ENCODE measurements at regions not wholly inside any gene's neighbourhood (a gene's known extent, or its start where the extent isn't known, plus 50 kb on each side); places are given as distances from the start of the nearest gene placed in this dataset.
"Not testable (repeated sequence)": the region's sequence is repeated elsewhere in the genome, so short reads cannot be mapped to it uniquely, and the experiment has no call there.

DNA sequence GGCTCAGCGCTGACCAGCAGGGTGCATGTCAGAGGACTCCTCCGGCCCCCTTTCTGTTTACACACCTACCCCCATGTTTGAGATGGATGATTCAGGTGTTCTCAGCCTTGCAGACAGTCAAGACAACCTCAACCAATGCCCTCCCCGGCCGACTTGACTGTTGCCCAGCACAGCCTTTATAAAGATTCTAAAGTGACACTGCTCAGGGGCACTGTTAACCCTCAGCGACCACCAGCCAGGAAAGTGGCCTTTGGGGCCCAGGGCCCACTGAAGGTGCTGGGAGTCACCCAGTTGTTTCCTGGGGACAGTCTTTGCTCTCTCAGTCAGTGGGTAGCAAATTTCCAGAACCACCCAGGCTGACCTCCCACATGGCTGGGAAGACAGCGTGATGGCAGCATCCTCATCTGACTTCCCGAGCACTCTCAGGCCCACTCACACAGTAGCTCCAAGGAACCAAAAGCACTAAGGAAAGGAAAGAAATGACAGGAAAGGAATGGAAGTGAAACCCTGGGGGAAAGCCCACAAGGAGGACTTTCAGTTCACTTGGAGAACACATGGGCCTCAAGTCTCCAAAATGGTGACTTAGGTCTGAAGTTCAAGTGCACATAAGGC, 128.4 kb downstream of the ASB7 start:
- H3K9me3 ChIP-seq: no peaks in the 10 kb centered on the region
- H3K27me3 ChIP-seq (ENCODE audit: insufficient read depth in 3 of 3, low read length in 2 of 3): peaks cover 0 to 3% (median 0%) of the 10 kb centered on the region in 3 donors
- ATAC-seq (no peak), DNase-seq (no peak)
- peaks cover 7% of the 10 kb centered on the region for H3K4me1 ChIP-seq
- WGBS, 3 donors: 91 to 94% (median 92%) methylated on average over 7 of the region's 7 CpGs
- intact Hi-C loops (cut with DNase I): no loop called here
- H3K27ac ChIP-seq: no peak overlapping the region
- H3K4me3 ChIP-seq: no peak overlapping the region
- no peaks in the 10 kb centered on the region for H3K36me3 ChIP-seq (ENCODE audit: insufficient read depth in 1 of 2, low read depth in 1 of 2)
- TF ChIP-seq, protein P1, sequence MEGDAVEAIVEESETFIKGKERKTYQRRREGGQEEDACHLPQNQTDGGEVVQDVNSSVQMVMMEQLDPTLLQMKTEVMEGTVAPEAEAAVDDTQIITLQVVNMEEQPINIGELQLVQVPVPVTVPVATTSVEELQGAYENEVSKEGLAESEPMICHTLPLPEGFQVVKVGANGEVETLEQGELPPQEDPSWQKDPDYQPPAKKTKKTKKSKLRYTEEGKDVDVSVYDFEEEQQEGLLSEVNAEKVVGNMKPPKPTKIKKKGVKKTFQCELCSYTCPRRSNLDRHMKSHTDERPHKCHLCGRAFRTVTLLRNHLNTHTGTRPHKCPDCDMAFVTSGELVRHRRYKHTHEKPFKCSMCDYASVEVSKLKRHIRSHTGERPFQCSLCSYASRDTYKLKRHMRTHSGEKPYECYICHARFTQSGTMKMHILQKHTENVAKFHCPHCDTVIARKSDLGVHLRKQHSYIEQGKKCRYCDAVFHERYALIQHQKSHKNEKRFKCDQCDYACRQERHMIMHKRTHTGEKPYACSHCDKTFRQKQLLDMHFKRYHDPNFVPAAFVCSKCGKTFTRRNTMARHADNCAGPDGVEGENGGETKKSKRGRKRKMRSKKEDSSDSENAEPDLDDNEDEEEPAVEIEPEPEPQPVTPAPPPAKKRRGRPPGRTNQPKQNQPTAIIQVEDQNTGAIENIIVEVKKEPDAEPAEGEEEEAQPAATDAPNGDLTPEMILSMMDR (IDR thresholded peaks at IDR 0.05): no peak

DNA sequence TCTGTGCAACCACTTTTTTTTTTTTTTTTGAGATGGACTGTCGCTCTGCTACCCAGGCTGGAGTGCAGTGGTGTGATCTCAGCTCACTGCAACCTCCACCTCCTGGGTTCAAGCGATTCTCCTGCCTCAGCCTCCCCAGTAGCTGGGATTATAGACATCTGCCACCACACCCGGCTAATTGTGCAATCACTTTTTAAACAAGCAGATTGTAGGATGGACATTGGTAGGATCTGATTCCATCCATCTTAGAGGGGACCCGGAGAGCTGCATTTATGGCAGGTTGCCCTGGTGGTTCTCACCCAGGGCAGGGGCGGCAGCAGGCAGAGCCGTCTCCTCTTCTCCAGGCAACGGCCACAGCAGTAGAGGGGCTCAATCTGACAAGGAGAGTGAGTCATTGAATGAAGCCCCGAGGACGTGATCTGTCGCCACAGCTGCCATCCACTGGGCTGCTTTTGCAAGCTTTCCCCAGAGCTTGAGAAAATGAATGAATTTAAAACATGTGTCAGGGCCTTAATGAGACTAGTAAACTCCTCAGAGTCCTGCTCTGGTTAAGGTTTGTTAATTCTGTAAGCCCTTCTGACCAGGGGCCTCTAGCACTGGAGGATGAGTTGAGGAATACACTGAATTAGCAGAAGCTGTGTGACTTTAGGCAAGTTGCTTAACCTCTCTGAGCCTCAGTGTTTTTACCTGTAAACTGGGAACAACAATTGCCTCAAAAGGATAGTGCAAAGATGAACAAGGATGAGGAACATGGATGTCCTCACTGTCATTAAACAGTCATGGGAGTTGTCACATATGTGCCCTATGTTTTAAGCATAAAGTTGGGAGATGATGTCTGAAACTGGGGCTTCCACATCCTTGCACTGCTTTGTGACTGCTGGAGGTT, 129.1 kb downstream of the ASB7 start:
- Histone ChIP-seq H3K4me3 (no peak overlapping the region), H3K27me3 (ENCODE audit: insufficient read depth in 3 of 3, low read length in 2 of 3) (peaks cover 0 to 3% (median 0%) of the 10 kb centered on the region in 3 donors), H3K27ac (no peak overlapping the region), H3K36me3 (ENCODE audit: insufficient read depth in 1 of 2, low read depth in 1 of 2) (no peaks in the 10 kb centered on the region), H3K9me3 (no peaks in the 10 kb centered on the region), H3K4me1 (peaks cover 7% of the 10 kb centered on the region)
- 72 to 78% (median 78%) methylated on average over 10 of the region's 10 CpGs for WGBS, 3 donors
- no peak for ATAC-seq
- no peak for DNase-seq
- TF ChIP-seq, protein P1 (IDR thresholded peaks at IDR 0.05): no peak
- intact Hi-C loops (cut with DNase I): no loop called here

DNA sequence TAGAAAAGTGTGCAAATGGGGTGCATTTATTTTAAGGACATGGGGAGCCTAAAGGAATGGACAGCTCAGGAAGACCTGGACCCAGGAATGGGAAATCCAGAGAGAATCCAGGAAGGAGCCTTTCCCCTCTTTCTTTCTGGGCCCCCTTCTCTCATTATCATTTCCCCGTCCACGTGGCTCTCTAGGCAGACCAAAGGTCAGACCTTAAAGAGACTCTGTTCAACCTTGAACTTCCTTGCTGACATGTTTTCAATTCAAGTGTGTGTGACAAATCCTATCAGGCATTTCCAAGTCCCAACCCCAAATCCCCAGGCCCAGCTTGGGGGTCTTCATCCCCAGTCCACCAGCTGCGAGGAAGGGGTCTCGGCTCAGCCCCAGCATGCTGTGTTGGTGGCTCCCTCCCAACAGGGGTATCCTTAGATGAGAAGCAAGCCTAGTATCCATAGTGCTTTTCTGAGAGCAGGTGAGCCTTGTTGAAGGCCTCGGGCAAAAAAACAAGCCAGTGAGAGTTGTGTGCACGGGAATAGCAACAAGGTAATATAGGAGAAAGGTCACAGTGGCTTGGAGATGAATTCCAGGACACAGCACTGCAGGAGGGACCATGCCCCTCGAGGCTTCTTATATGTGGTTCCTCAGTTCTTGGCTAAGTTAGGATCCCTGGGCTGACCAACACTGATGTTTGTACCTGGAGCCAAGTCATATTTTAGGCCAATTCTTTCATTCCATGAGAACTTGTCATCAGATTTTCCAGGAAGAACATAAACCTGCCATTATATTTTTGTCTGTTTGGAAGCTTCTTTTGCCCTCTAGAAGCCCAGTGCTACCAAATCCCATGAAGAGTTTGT, 130.0 kb downstream of the ASB7 start:
- H3K36me3 ChIP-seq (ENCODE audit: insufficient read depth in 1 of 2, low read depth in 1 of 2): no peaks in the 10 kb centered on the region

DNA sequence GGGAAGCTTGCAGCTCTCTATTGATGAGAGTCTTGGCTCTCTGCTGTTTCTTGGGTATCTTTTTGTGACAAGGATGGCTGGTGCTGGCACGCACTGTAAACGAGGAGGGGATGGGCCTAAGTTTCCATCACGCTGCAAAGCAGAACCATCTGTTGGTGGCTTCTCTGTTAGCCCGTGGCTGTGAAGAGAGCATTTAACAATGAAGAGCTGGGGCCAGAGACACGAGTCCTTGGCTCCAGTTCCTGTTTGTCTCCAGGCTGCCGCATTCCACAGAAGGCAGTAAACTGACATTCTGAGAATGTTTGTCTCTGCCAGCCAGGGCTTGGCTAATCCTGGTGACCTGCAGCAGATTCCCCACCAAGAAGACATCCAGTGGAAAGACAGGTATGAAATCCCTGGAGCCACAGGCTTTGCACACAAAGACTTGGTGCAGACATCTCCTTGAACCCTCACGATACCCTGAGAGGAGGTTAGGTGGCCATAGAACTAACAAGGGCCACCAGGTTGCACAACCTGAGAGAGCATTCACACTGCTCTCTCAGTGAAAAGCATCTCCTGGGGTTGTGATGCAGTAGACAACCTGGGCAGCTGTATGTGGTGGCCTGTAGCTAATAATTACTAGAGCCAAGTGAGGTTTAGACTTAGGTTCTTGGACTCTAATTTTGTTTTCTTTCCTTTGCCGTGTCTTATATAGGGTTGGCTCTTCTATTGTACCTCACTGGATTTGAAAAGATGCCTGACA, 130.9 kb downstream of the ASB7 start:
- DNase-seq (peak in 1 of 2 donors; percentile 41), ATAC-seq (peak in 2 of 4 donors; percentile 38 to 47)
- H3K36me3 ChIP-seq (ENCODE audit: insufficient read depth in 1 of 2, low read depth in 1 of 2): no peaks in the 10 kb centered on the region
- TF ChIP-seq, protein P1 (IDR thresholded peaks at IDR 0.05): no peak
- no peaks in the 10 kb centered on the region for H3K9me3 ChIP-seq
- peaks cover 7% of the 10 kb centered on the region for H3K4me1 ChIP-seq
- no peak overlapping the region for H3K4me3 ChIP-seq
- intact Hi-C loops (cut with DNase I): no loop called here
- WGBS, 3 donors: 24 to 32% (median 30%) methylated on average over 8 of the region's 8 CpGs
- peaks cover 0 to 3% (median 0%) of the 10 kb centered on the region in 3 donors for H3K27me3 ChIP-seq (ENCODE audit: insufficient read depth in 3 of 3, low read length in 2 of 3)
- H3K27ac ChIP-seq: no peak overlapping the region

More for the DNA sequence above, 130.0 kb downstream of the ASB7 start:
- peaks cover 7% of the 10 kb centered on the region for H3K4me1 ChIP-seq
- WGBS, 3 donors: 72 to 75% (median 73%) methylated on average over 7 of the region's 7 CpGs
- no peak overlapping the region for H3K27ac ChIP-seq
- no peak overlapping the region for H3K4me3 ChIP-seq
- TF ChIP-seq, protein P1 (IDR thresholded peaks at IDR 0.05): no peak
- no peaks in the 10 kb centered on the region for H3K9me3 ChIP-seq
- no peak for DNase-seq
- peaks cover 0 to 3% (median 0%) of the 10 kb centered on the region in 3 donors for H3K27me3 ChIP-seq (ENCODE audit: insufficient read depth in 3 of 3, low read length in 2 of 3)
- intact Hi-C loops (cut with DNase I): no loop called here
- no peak for ATAC-seq

DNA sequence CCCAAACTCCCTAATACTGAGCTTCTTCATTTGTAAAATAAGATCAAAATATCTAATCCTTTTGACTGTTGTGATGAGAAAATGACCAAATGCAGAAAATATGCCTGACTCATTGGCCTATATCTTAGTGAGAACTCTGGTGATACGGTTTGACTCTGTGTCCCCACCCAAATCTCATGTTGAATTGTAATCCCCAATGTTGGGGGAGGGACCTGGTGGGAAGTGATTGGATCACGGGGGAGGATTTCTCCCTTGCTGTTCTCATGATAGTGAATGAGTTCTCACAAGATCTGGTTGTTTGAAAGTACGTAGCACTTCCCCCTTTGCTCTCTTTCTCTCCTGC, 131.4 kb downstream of the ASB7 start:
- H3K9me3 ChIP-seq; H3K27ac ChIP-seq; H3K36me3 ChIP-seq (ENCODE audit: insufficient read depth in 1 of 2, low read depth in 1 of 2); ATAC-seq; H3K4me1 ChIP-seq; H3K4me3 ChIP-seq; intact Hi-C loops (cut with DNase I); DNase-seq; H3K27me3 ChIP-seq (ENCODE audit: insufficient read depth in 3 of 3, low read length in 2 of 3): not testable (repeated sequence)
- 47 to 82% (median 54%) methylated on average over 3 of the region's 3 CpGs for WGBS, 3 donors
